ENCODE measurements at regions not wholly inside any gene's neighbourhood (a gene's known extent, or its start where the extent isn't known, plus 50 kb on each side); places are given as distances from the start of the nearest gene placed in this dataset.
"Not testable (repeated sequence)": the region's sequence is repeated elsewhere in the genome, so short reads cannot be mapped to it uniquely, and the experiment has no call there.

DNA sequence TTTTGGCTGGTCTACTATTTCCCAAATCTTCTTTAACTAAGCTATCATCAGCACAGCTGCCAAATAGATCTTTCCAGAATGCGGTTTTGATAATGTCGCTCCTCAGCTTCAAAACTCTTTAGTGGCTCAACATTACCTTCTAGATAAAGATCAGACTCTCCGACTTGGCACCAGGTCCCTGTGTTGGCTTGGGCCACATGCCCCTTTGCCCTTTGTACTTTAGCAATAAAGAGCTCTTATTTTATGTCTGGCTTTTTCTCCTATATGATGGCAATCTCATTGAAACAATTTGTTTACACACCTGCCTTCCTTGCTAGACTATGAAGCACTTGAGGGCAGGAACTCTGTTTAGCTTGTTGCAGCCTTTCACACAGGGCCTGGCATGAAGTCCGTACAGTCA lies 128.9 kb upstream of the GATA6 start:
- no peak for DNase-seq (ENCODE audit: low read depth in 3 of 3)

DNA sequence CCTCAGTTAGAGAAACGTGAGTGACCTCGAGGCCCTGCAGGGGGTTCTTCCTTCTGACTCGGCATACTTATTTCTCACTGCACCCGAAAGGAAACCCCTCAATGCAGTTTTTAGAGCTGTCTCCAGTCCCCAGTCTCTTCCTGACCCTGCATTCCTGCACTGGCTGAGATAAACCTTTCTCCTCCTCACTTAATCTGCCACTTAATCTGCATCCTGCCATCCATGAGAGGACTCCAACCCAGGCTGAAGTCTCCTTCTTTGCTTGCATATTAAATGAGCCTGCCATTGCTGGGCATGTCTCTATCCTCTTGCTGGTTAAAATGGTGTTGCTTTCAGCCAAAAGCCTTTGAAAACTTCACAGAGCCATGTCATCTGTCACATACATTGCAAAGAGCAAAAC lies 125.6 kb upstream of the GATA6 start:
- no peak for DNase-seq (ENCODE audit: low read depth in 3 of 3)

- no peak for DNase-seq (ENCODE audit: low read depth in 3 of 3)
These were observed 124.7 kb upstream of the GATA6 start for GRCh38 chr18:22044474-22045220.

DNA sequence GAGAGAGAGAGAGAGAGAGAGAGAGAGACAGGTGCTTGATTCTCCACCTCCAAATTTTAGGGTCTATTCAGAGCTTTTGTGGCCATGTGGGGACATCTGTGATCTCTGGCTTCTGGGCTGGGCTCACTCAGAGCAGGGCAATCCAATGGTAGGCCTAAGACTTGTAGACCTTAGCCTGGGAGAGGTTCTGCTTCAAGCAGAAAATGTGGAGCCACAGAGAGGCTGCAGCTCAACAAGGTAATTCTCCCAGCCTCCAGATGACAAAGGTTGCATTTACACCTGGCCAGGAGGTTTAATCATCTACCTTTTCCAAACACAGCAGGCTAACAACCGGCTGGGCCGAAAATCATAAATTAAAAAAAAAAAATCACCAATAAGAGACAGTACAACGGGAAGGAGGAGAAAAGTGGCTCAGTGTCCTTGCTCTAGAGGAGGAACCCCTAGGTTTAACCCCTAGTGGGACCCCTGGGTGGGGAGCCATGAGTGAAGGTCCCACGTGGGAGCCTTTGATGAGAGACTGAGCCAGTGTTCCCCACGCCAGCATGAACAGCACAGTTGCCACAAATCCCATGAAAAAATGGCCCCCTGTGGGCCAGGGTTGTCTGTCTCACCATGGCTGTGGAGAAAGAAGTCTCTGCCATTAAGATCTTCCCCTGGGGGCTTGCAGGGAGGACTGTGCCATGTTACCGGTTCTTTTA lies 124.0 kb upstream of the GATA6 start:
- no peak for DNase-seq (ENCODE audit: low read depth in 3 of 3)

DNA sequence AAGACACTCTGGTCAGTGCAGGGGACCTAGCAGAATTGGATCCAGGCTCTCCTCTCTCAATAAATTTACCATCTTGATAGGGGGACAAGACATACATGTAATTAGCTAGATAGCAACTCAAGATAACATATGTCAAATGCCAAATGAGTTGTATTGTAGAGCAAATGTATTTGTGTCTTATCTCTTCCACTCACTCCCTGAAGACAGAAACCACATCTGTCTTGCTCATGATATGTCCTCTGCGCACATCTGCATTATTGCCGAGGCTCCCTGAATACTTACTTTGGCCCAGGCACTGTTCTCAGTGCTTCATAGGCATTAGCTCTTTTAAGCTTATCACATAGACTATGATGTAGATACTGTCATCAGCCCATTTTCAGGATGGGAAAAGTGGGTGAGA lies 122.9 kb upstream of the GATA6 start:
- DNase-seq (ENCODE audit: low read depth in 3 of 3): no peak

DNA sequence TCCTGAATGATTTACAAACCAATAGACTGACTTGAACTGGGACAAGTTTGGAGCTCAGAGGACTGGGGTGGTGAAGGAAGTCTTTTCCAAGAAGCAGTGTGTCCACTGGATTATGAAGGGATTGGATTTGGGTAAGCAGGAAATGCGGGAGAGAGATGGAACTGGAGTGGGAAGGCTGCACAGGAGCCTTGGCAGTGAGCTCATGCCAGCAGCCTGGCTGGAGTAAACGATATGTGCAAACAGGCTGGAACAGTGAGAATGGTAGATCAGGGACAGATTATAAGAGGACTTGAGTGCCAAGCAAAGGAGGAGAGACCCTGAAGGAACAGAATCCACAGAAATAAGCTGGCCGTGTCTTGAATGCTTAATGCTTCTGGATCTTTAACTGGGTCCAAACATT lies 121.9 kb upstream of the GATA6 start:
- DNase-seq (ENCODE audit: low read depth in 3 of 3): no peak

DNA sequence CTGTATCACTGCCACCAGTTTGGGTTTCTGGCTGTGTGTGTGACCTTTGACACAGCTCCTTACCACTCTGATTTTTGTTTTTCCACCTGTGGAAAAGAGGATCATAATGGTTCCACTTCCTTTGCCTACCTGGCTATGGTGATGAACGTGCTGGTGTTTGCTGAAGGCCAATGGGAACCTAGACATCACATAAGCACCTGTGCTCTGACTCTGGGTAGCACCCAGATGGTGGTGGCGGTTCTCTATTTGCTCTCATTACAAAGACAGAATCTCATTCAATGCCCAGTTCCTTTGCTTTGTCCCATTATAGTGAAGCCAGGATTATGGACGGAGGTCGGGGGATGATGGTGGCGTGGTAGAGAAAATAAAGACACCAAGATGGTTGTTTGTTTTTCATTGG lies 121.2 kb upstream of the GATA6 start:
- DNase-seq (ENCODE audit: low read depth in 3 of 3): no peak

GRCh38 chr18:22048932-22049615 lies 120.3 kb upstream of the GATA6 start:
- no peak for DNase-seq (ENCODE audit: low read depth in 3 of 3)

DNA sequence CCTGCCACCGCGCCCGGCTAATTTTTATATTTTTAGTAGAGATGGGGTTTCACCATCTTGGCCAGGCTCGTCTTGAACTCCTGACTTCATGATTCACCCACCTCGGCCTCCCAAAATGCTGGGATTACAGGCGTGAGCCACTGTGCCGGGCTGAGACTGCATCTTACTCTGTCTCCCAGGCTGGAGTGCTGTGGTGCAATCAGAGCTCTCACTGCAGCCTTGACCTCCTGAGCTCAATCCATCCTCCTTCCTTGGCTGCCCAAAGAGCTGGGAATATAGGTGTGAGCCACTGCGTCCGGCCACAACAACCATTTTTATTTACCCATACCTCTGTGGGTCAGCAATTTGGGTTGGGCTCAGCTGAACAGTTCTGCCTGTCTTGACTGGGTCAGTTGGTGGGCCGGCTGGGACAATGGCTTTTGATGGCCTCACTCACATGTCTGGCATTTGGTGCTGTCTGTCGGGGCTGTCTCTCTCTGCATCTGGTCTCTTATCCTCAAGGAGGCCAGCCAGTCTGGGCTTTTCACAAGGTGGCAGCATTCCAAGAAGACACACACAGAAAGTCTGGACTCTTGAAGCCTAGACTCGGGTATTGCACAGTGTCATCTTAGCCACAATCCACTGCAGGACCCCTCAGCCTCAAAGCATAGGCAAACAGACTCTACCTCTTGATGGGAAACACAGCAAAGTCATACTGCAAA lies 116.8 kb upstream of the GATA6 start:
- no peak for DNase-seq (ENCODE audit: low read depth in 3 of 3)

GRCh38 chr18:22055466-22056238 lies 113.7 kb upstream of the GATA6 start:
- DNase-seq (ENCODE audit: low read depth in 3 of 3): no peak

DNA sequence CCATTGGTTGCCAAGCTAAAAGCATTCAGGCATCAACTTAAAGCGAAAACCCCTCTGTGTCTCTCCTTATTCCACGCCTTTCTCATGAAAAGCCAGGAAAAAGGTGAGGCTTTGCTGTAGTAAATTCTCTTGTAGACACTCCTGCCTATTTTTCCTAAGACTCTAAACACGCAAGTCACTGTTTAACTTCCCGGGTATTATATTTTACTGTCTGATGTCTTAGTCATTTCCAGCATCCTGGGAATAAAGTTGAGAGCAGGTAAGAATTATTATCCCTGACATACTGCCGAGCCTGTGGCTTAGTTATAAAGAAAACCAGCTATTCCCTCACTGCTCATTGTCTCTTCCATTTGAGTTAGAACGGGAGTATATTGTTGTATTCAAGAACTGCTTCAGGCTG lies 112.4 kb upstream of the GATA6 start:
- DNase-seq (ENCODE audit: low read depth in 3 of 3): no peak

- no peak for DNase-seq (ENCODE audit: low read depth in 3 of 3)
These were observed 111.4 kb upstream of the GATA6 start for GRCh38 chr18:22057908-22058527.

- no peak for DNase-seq (ENCODE audit: low read depth in 3 of 3)
These were observed 109.0 kb upstream of the GATA6 start for GRCh38 chr18:22060361-22060760.

DNA sequence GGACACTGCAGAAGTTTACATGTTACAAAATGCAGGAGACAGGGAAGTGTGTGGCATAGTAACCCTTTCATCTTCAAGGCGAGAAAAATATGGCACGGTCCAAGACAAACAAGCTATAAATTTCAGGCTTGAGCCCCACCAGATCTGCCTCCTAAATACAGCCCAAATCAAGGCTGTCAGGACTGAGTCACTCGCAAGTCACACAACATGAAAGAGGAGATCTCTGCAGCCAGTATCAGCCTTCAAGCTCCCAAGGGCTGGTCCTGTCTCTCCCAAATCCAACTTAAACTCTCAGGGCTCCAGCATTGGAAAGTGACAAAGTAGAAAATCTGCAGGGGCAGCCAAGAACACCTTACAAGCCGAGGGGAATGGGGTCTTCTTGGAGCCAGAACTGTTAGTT lies 106.3 kb upstream of the GATA6 start:
- DNase-seq (ENCODE audit: low read depth in 3 of 3): no peak

DNA sequence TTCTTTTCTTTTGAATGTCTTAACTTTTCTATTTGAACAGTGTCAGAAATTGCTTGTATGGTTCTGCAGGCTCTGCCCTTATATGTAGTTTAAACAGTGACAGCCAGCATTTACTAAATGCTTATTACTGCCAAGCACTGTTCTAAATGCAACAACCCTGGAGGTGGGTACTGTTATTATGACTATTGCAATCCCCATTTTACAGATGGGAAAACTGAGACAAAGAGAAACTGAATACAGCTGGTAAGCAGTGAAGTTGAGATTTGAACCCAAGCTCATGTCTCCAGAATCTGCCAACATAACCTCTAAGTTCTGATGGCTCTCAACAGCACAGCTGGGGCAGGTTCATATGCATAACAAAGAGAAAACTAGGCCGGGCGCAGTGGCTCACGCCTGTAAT lies 105.7 kb upstream of the GATA6 start:
- no peak for DNase-seq (ENCODE audit: low read depth in 3 of 3)

DNA sequence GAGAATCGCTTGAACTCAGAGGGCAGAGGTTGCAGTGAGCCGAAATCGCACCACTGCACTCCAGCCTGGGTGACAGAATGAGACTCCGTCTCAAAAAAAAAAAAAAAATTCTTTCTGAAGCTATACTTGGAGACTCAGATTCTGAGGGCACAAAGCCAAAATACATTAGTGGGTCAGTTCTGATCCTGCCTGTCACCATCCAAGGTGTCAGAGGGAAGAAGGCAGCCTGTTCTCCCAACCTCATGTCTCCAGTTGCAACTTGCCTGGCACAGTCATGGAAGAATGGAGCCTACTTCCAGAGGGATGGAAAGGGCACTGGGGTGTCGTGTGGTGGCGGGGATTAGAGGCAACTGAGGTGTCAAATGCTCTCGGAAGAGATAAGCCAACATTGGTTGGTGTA lies 104.8 kb upstream of the GATA6 start:
- DNase-seq (ENCODE audit: low read depth in 3 of 3): no peak

- no peak for DNase-seq (ENCODE audit: low read depth in 3 of 3)
These were observed 104.1 kb upstream of the GATA6 start for GRCh38 chr18:22065311-22065710.

GRCh38 chr18:22066083-22066485 lies 103.3 kb upstream of the GATA6 start:
- no peak for DNase-seq (ENCODE audit: low read depth in 3 of 3)

DNA sequence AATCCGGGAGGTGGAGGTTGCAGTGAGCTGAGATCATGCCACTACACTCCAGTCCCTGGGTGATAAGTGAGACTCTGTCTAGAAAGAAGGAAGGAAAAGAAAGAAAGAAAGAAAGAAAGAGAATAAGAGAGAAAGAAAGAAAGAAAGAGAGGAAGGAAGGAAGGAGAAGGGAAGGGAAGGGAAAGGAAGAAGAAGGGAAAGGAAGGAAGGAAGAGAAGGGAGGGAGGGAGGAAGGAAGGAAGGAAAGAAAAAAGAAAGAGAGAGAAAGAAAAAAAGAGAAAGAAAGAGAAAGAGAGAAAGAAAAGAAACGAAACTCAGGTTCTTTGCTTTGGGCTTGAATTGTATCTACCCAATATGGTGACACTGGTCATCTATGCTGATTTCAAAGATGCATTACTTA lies 102.3 kb upstream of the GATA6 start:
- no peak for DNase-seq (ENCODE audit: low read depth in 3 of 3)

DNA sequence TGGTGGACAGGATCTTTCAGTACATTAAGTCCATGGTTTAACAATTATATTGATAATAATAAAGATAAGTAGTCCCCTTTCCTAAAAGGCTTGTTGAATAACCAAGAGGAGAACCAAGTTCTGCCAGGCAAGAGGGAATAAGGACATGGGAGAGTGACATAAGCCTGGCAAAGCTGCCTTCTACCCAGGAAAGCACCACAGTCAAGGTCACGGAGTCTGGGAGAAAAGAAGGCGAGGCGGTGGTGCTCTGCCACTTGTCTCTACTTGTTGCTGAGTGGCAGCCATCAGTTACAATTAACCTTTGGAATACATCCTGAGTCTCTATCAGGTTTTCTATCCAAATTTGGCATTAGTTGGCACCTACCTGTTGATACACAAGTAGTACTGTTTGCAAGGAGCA lies 101.7 kb upstream of the GATA6 start:
- DNase-seq (ENCODE audit: low read depth in 3 of 3): no peak

DNA sequence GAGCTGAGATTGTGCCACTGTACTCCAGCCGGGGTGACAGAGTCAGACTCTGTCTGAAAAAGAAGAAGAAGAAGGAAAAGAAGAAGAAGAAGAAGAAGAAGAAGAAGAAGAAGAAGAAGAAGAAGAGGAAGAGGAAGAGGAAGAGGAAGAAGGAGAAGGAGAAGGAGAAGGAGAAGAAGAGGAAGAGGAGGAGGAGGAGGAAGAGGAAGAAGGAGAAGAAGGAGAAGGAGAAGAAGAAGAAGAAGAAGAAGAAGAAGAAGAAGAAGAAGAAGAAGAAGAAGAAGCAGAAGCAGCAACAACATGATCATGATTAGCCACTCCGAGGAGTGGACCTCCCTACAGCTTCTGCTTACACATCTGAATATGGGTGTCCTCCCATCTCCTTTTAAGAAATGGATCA lies 100.6 kb upstream of the GATA6 start:
- not testable (repeated sequence) for DNase-seq (ENCODE audit: low read depth in 3 of 3)
